ENCODE measurements at regions not wholly inside any gene's neighbourhood (a gene's known extent, or its start where the extent isn't known, plus 50 kb on each side); places are given as distances from the start of the nearest gene placed in this dataset.

DNA sequence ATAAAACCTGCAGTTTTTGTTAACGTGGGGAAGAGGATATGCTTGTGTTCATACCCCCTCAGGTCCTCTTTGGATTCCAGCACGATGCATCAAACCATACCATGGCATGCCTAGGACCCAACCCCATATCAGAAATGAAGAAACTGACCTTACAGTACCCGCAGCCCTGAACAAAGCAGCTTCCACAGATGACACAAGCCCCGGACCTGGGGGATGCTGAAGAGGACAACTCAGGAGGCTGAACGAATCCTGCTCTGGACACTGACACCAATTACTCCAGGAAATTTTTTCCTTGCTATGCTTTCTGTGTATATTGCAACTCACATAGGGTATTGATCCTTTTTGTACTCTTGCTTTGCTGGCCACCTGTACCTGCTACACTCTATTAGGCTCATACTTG is 129.6 kb downstream of the ZNF675 start (continued):
- TF ChIP-seq CHD7 (IDR thresholded peaks at IDR 0.05; ENCODE audit: low read depth, low read length) (no peak), HMG20B (CRISPR knock-in tag; IDR thresholded peaks at IDR 0.05) (no peak), ZNF146 (CRISPR knock-in tag; IDR thresholded peaks at IDR 0.05; ENCODE audit: unreplicated experiment) (no peak)
